HG03469 (cell line): ENCODE measurements at regions not wholly inside any gene's neighbourhood (a gene's known extent, or its start where the extent isn't known, plus 50 kb on each side); places are given as distances from the start of the nearest gene placed in this dataset.

Source experiments
- ATAC-seq: cut with Tn5 transposase; IDR thresholded peaks from one replicate; pipeline ENCODE4 v1.9.1; 2021; ENCODE audit warnings: mild to moderate bottlenecking, moderate library complexity, moderate number of reproducible peaks; ENCODE audit not compliant: unreplicated experiment

DNA sequence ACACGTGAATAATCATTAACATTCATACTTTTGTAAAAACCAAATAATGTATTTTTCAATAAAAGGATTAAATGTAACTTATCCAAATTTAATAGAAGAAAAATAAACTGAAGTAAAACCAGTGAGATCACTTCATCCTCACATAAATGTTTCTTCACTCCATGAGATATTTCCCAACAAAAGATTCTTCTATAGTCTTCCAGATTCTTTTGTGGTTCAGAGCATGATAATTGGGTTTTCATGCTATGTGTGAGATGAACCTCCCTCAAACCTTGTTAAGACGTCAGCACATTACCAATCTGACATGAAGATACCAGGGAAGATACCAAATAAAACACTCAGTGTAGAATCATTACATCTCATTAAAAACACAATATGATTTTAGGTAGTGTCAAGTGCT lies 62.9 kb upstream of the OXGR1 start:
- no peak for ATAC-seq

DNA sequence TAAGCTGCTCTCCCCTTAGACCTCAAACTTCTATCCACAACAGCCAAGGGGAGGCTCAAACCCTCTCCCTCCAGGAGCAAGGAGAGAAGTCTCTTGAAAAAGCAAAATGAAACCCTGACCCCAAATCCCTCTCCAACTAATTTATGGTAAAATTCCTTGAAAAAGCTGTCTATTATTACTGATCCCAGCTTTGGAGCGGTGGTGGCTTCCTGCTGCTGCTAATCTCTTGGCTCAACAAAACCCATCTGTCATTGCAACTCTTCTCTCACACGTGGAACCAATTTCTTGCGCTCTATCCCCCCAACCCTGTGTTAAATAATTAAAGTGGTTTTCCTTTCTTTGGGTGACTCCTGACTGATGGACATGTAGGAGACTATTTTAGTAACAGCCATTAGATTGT lies 64.1 kb upstream of the OXGR1 start:
- no peak for ATAC-seq

DNA sequence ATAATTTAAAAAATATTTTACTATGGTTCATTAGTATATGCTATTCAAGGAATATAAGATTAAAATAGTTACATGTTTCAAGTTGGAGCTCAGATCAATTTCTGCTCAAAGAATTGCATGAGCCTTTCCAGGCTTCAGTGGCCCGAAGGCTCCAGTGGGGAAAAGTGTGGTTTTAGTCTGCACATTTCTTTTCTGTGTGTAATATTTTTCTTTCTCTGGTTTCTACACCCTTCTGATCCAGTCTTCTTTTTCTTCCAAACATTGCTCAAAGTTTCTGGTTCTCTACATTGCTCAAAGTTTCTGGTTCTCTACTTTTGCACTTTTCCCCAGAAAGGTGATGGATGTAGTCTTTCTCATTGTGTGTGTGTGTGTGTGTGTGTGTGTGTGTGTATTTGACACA lies 64.7 kb upstream of the OXGR1 start:
- ATAC-seq = no peak

DNA sequence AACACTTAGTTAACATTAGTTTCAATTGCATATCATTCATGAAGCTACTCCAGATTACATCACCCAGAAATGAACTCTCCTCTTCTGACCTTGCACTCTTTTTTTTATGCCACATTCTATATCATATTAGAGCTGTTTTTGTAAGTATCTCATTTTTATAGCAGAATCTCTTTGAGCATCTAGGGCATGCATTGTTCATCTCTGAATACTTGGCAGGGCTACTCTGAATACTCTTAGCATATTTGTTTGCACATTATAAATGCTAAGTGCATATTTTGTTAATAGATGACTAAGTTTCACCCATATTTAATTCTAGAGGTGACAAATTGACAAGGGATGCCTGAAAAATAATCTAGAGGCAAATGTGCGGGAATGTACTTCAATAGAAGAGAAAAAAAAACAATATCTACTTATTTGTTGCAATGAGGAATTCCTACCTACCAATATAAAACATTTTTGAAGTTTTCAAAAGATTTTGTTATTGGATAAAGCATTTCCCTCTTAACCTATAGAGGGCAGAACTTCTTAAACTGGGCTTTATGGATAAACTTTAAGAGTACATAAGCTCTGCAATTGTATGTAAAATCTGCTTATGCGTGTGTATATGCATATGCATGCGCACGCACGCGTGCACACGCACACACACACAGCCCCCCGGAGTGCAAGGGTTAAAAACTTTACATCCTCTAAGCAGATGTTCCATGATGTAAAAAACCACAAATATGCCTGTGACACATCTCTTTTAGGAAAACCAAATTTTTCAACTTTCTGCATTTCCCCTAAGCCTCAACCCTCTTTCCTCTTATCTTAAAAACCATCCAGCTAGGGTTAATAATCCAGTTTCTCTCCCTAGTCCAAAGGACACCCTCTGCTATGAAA lies 73.0 kb upstream of the OXGR1 start:
- ATAC-seq = no peak

DNA sequence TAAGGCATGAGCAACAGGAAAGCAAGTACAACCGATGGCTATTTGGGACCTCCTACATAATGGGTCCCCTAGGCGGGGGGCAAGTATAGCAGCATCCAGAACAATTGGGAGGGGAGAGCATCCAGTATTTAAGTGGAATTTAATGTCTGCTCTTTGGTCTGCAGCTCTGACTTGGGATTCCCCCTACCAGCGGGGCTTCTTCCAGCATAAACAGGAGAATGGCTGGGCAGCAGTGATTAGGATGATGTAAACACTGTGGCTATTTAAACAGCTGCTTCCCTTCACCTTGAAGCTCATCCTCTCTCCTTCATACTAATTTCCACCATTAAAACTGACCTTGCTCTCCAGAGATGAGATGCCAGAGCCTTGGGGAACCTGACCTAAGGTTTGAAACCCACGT lies 73.9 kb upstream of the OXGR1 start:
- no peak for ATAC-seq

DNA sequence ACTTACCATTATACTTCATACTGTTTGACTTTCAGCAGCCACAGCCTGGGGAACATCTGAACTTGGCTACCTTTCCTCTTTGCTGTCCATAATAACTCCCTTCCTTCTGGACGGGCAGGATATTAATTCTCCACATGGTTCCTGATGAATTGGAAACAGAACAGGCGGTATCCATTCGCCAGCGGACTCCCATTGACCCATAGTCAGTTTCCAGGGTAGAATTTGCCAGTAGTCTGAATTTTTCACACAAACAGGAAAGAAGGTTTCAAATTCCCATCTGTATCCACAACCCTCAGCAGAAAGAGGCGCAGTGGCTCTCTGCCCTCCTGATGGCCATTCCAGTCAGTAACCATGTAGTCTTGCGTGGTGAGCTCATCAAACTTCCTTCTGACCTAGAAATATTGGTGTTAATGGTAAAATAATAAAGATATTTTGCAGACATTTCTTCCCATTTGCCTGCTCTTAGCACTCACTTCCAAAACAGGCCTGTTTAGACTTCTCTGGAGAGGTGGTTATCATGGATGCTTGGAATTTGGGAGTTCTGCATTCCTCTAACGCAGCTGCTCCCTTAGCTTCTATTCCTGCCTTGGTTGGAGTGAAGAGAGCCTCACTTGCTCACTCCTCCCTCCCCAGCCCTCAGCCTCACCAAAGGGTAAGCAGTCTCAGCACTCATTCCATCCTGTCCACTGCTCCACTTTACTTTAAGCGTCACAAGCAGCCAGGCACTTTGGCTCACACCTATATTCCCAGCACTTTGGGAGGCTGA lies 75.0 kb upstream of the OXGR1 start:
- no peak for ATAC-seq

DNA sequence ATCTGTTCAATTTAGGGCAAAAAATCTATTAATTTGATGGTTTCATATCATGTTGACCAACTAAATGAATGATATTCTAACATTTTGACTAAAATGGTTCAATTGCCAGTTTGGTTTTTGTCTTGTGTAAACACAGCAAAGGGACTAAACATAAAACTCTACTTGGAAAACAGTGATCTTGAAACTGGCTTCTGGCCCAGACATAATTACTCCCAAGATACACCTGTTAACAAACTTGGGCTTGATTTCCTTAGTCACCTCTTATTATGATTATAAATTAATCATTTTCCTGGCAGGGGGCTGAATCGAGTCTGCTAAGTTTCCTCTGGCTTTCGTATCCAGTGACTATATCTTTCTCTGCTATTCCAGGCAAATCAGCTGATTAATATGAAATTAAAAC lies 78.0 kb upstream of the OXGR1 start:
- no peak for ATAC-seq

DNA sequence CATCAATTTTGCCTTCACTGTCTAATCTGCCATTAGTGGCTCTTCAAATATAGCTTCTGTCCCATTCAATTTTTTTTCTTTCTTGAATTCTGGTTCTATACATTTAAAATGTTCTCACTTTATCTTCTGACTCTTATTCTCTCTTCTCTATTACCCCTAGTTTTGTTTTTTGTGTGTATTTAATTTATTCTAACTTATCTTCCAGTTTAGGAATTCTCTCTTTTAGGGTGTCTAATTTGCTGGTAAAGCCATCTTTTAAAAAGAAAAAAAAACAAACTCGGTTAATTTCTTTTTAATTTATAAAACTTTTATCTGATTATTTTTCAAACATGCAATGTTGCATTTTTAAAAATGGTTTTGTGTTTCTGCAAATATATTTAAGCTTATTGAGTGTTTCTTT lies 80.3 kb upstream of the OXGR1 start:
- ATAC-seq = no peak

DNA sequence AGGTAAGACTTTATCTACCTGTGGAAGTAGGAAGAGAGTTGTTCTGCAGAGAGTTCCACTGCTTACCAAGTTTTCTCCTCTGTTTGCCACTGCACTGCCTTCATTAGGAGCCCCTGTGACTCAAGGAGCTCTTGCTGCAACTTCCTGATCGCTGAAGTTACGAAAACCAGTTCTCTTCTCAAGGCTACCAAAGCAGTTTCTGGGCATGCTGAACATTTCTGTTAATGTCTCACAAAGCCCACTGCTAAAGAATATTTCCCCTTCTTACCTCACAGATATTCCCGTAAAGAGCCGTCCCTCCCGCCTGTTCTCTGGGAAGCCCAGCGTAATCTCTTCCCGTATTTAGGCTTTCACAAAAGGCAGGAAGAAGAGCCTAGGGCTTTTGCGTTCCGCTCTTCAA lies 82.6 kb upstream of the OXGR1 start:
- no peak for ATAC-seq

DNA sequence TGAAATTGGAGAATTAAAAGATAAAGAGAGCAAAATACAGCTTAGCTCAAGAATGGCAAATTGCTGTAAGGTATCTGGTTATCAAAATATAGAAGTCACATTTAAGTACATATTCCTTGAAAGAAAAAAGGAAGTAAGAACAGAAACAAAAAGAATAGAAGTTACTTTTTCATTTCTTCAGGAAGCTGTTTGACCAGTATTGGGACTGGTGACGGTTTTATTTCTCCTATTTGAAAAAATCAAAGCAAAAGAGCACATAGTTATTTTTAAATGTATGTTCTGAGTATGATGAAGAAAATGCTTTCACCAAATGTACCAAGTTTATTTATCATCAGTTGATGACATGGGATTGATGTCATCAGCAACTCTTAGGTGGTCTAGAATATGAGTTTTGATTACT lies 83.1 kb upstream of the OXGR1 start:
- no peak for ATAC-seq

DNA sequence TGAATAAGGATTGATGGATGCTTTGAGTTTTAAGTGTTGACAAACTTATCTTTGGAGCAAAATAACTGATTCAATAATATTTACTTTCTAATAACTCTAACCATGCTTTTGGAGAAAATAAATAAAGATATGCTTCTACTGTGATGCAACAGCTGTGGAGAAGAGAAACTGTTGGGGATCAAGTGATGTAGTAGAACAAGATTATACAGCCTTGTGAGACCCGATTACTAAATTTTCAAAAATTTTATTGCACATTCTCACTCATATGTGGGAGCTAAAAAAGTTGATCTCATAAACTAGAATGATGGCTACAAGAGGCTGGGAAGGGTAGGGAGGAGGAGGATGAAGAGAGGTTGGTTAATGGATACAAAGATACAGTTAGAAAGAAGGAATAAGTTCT lies 85.5 kb upstream of the OXGR1 start:
- ATAC-seq = no peak

DNA sequence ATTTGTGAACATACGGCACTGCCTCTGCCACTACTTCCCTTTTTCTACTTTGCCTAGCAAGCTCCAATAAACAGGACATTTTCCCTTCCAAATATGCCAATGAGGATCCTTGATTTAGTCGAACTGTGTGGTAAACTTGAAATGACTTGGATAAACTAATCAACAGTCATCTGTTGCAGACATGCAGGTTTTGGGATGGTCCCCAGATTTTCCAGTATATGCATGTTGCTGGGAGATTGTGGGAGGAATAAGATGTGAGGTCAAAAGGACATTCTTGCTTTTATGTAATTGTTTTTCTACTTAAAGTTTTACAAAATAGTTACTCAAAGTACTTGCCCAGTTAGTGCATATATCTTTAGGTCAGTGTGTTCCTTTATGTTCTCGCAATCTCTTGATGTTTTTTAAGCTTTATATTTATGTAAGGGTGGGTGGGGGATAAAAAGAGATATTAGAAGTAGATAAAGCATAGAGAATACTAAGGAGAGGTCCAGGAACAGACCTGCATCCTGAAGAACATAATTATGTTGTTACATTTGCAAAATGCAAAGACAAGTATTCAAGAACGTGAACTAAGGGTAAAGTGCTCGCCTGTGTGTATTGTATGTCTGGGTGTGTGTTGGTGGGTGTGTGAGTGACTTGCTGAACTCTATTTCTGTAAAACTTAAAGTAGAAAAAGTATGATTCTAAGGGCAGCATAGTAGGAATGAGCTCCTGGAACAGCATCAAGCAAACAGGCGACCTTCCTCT lies 88.4 kb upstream of the OXGR1 start:
- no peak for ATAC-seq

DNA sequence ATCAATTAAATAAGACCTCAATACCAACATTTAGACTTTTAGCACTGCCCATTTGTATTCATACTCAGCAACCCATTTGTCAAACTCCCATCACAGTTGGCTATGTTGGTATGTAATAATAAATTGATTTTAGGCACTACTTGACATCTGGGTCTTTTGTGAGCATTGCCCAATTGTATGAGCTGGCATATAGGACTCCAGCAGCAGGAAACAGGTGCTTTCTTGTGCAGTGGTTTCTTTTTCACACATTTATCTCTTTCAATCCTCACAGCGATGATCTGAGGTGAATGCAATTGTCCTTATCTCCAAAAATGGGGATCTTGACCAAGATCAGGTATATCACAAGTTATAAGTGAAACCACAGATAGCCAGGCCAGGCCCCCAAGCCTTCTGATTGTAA lies 96.9 kb upstream of the OXGR1 start:
- no peak for ATAC-seq

DNA sequence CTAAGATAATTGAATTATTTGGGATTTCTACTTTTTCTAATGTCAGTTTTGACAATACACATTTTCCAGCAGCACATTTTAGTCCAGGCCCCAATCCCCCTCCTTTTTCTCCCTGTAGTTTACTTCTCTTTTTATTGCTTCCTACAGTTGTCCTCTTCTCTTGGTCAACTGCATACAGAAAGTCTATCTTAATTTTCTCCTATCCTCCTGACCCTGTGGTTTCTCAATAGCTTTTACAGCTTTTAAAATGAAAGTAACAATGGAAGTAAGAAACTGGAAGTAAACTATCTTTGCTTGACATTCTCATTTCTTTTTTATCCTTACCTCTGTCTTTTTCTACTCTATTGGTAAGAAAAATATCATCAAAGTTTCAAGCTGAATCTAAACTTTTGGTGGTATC lies 106.5 kb upstream of the OXGR1 start:
- ATAC-seq = no peak

DNA sequence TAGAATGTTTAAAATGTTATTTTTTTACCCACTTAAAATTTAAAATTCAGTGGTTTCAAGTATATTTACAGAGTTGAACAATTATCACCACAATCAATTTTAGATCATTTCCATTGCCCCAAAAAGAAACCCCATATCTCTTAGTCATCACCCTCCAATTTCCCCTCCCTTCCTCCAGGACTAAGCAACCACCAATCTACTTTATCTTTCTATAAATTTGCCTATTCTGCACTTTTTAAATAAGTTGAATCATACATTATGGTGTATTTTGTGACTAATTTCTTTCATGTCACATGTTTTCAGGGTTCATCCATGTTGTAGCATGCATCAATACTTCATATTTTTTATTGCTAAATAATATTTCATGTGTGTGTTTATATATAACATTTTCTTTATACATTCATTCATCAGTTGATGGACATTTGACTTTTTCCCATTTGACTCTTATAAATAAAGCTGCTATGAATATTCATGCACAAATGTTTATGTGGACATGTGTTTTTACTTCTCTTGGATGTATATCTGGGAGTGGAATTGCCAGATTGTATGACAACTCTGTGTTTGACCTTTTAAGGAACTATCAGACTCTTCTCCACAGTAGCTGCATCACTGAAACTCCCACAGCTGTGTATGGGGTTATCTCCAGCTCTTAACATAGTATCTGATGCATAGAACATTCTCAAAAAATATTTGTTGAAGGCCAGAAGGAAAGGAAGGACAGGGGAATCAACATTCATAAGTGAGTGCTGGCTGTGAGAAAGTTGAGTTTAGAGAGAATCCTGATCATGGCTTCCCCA lies 107.8 kb upstream of the OXGR1 start:
- ATAC-seq = no peak

DNA sequence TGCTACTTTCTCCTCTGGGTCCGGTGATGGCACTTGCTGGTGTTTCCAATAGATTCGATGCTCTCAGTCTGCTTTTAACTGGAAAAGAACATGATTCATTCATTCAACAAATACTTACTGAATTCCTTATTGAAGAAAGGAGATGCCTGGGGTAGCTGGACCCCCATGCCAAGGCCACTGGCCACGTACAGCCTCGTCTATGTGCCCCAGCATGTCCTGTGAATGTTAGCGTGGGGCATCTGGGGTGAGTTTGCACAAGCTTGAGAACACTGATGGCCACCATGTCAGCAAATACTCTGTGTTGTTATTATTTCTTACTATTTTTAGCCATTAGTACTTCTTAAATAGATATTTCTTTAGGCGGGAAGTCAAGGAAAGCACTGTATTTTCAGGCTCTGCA lies 112.0 kb upstream of the OXGR1 start:
- ATAC-seq = no peak

DNA sequence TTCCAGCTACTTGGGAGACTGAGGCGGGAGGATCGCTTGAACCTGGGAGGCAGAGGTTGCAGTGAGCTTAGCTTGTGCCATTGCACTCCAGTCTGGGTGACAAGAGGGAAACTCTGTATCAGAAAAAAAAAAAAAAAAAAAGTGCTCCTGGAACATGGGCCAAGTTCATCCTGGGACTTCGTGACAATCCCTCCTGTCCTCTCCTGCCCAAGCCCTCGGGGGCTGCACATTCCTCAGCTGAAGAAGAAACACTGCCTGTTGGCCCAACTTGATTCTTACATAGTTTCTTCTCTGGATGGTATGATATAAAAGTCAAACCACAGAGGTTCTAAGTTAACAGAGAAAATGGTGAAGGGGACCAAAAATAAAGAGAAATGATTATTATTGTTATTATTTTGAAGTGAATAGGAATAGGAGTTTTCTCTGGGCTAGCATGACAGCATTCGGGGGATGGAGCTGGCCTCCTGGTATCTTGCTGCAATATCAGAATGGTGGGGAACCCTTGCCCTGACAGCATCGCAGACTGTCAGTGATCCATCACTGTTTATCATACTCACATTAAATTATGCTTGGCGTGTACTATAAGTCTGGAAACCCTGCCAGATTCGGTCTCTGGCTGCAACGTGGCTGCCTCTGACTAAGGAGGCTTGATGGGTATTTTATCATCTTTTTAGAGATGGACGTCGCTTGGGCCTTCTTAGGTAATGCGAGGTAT lies 113.7 kb upstream of the OXGR1 start:
- ATAC-seq = no peak

DNA sequence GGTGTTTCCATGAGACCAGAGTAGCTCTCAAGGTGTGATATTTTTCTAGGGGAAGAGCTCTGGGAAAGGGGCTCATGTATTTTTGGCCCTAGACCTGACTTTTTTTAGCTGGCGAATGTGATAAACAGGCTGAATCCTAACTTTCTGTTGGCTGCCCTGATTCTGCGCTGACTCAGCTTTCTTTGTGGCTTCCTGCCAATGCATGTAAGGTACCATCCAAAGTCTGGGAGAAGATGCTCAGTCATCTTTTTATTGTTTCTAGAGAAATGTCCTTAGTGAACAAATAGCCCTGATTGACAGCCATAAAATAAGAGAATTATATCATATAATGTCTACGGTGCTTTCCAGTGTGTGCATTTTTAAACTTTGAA lies 113.6 kb upstream of the MBNL2 start:
- ATAC-seq = no peak

DNA sequence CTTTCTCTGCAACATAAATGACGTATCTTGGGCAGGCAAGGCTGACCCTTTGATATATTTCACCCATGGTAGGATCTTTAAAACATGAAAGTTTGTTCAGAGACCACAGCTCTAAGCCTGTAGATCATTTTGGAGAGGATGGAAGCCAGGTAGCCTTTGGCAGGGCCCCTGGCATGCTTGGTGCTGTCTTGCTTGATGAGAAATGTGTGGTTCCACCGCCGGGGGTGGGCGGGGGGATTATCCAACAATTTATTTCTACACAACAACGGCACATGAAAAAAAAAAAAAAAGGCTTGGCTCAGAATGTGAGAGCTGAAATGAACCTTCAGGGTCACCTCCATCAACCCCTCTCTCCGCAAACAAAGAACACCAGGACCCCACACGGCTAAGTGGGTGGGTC lies 112.9 kb upstream of the MBNL2 start:
- no peak for ATAC-seq

DNA sequence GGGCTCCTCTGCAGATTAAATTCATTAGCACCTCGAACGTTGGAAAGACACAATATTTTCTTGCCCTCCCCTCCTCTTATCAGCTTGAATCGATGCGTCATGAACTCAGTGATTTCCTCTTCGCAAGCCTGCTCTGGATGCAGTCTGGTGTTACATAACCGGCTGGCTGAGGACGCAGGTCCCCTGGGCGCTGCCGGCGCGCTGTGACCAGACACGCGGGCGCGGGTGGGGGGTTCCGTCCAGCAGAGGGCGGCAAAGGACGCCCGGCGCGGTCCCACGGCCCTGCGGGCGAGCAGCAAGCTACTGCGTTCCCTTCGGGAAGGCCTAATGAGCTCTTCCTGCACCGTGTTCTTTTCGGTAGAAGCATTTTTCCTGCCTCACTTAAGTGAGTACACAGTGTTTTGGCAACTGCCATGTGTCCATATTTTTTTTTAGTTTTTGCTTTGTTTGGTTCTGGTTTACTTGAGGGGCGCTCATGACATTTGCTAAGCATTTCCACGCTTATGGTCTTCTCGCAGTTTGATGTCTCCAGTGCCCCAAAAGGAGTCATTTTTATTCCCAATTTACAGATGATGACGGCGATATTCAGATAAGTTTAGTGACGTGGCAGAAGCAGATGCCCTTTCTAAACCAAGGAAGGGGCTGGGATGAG lies 112.2 kb upstream of the MBNL2 start:
- peak; percentile 96 for ATAC-seq
